ENCODE measurements at regions not wholly inside any gene's neighbourhood (a gene's known extent, or its start where the extent isn't known, plus 50 kb on each side); places are given as distances from the start of the nearest gene placed in this dataset.

GRCh38 chr4:123813901-123814300 lies 417.3 kb downstream of the SPRY1 start:
- DNase-seq: no peak
- TF ChIP-seq POLR2A (IDR thresholded peaks at IDR 0.05) (no peak), EP300 (IDR thresholded peaks at IDR 0.05) (no peak), CTCF (IDR thresholded peaks at IDR 0.05) (no peak), POLR2AphosphoS5 (IDR thresholded peaks at IDR 0.05) (no peak)
- intact Hi-C loops (cut with DNase I): no loop called here
- Histone ChIP-seq H3K4me3 (no peak overlapping the region), H3K4me1 (peaks cover 0 to 4% (median 0%) of the 10 kb centered on the region in 4 donors), H3K27me3 (no peaks in the 10 kb centered on the region), H3K9me3 (no peaks in the 10 kb centered on the region), H3K36me3 (no peaks in the 10 kb centered on the region), H3K27ac (no peak overlapping the region)
- 97 to 98% methylated on average over 2 of the region's 2 CpGs for WGBS, 2 donors

- TF ChIP-seq POLR2AphosphoS5 (IDR thresholded peaks at IDR 0.05): no peak
- TF ChIP-seq CTCF (IDR thresholded peaks at IDR 0.05): no peak
- TF ChIP-seq EP300 (IDR thresholded peaks at IDR 0.05): no peak
- TF ChIP-seq POLR2A (IDR thresholded peaks at IDR 0.05): no peak
- H3K4me3 ChIP-seq: no peak overlapping the region
- DNase-seq: no peak
- no peaks in the 10 kb centered on the region for H3K9me3 ChIP-seq
- H3K36me3 ChIP-seq: no peaks in the 10 kb centered on the region
- intact Hi-C loops (cut with DNase I): no loop called here
- no peaks in the 10 kb centered on the region for H3K27me3 ChIP-seq
- WGBS, 2 donors: 71 to 82% methylated on average over 2 of the region's 2 CpGs
- peaks cover 0 to 1% (median 0%) of the 10 kb centered on the region in 4 donors for H3K4me1 ChIP-seq
- H3K27ac ChIP-seq: no peak overlapping the region
These were observed 419.9 kb downstream of the SPRY1 start for GRCh38 chr4:123816462-123816861.

DNA sequence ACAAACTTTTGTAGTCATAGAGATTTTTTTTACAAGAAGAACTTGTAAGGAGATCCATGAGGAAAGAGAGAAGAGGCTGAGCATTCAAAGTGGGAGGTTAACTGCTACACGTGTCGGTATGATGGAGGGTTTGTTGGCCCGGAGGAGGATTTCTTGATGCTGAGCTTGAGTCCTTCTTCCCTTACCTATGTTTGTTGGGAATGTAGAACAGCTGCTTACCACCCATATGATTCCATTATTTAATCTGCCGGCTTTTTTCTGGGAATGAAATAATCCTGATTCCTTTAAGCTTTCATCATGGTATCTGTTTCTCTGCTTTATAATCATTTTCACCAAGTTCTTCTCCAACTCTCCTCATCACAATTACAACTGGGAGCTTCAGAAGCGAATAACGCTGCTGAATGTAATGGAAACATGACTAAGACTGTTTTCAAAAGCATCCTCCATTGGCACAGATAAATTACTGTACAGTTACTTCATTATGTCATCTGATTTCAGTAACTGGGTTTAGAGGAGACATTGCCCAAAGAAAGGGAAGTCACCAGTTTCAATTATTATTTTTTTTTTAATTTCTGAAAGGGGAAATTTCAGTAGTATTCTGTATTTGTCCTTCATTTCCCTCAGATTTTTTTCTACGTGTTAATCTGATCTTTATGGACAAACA lies 420.6 kb downstream of the SPRY1 start:
- H3K36me3 ChIP-seq: no peaks in the 10 kb centered on the region
- 88 to 90% methylated on average over 7 of the region's 7 CpGs for WGBS, 2 donors
- no peak overlapping the region for H3K4me3 ChIP-seq
- intact Hi-C loops (cut with DNase I): no loop called here
- DNase-seq: no peak
- H3K9me3 ChIP-seq: no peaks in the 10 kb centered on the region
- H3K27ac ChIP-seq: no peak overlapping the region
- no peaks in the 10 kb centered on the region for H3K27me3 ChIP-seq
- TF ChIP-seq CTCF (IDR thresholded peaks at IDR 0.05): no peak
- no peak for TF ChIP-seq POLR2AphosphoS5 (IDR thresholded peaks at IDR 0.05)
- TF ChIP-seq POLR2A (IDR thresholded peaks at IDR 0.05): no peak
- no peak for TF ChIP-seq EP300 (IDR thresholded peaks at IDR 0.05)
- H3K4me1 ChIP-seq: peaks cover 0 to 6% (median 3%) of the 10 kb centered on the region in 4 donors

GRCh38 chr4:123819362-123820035 lies 422.9 kb downstream of the SPRY1 start:
- Histone ChIP-seq H3K27ac (no peak overlapping the region), H3K27me3 (no peaks in the 10 kb centered on the region), H3K4me1 (peaks cover 0 to 9% (median 4%) of the 10 kb centered on the region in 4 donors), H3K4me3 (no peak overlapping the region), H3K9me3 (no peaks in the 10 kb centered on the region), H3K36me3 (no peaks in the 10 kb centered on the region)
- intact Hi-C loops (cut with DNase I): no loop called here
- no peak for DNase-seq
- TF ChIP-seq CTCF (IDR thresholded peaks at IDR 0.05) (no peak), EP300 (IDR thresholded peaks at IDR 0.05) (no peak)

All from sigmoid colon (tissue), 6 donors.